ENCODE measurements at regions not wholly inside any gene's neighbourhood (a gene's known extent, or its start where the extent isn't known, plus 50 kb on each side); places are given as distances from the start of the nearest gene placed in this dataset.

DNA sequence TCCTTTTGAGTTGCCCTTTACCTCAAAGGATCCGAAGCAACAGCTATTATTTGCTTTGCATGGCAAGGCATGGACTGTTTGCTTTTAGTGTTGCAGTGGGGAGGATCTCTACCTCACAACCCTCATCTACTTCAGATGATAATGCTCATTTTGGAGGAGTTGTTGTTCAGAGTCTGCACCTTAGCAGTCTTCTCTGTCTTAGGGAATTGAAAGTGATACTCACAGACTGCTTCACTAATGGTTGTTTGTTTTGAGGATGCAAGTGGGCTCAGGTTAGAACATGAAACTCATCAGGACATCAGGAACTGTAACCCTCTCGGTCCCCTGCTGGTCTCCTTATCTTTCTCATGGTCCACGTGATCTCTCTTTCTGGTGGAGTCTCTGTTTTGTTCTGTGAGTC lies 172.9 kb upstream of the ANKH start:
- no peaks in the 10 kb centered on the region for H3K27me3 ChIP-seq (replicated peaks; ENCODE audit: insufficient read depth, low read length)
- no peak overlapping the region for H3K27ac ChIP-seq (ENCODE audit: low read length)
- no peaks in the 10 kb centered on the region for H3K9me3 ChIP-seq (replicated peaks; ENCODE audit: insufficient read depth, low read length)
- H3F3A ChIP-seq (ENCODE audit: insufficient read depth, low read length) = no peaks in the 10 kb centered on the region
- DNase-seq = no peak
- no peaks in the 10 kb centered on the region for H3K4me1 ChIP-seq (ENCODE audit: low read length)
- H3K79me2 ChIP-seq (ENCODE audit: low read length) = no peaks in the 10 kb centered on the region
- H3K9me2 ChIP-seq (replicated peaks; ENCODE audit: insufficient read depth, low read length) = no peaks in the 10 kb centered on the region
- no peaks in the 10 kb centered on the region for H4K20me1 ChIP-seq (ENCODE audit: insufficient read depth, low read length)
- no peak overlapping the region for H3K4me3 ChIP-seq (ENCODE audit: low read length)
- H3K4me2 ChIP-seq (ENCODE audit: low read depth, low read length) = no peak overlapping the region
- no peak overlapping the region for H2AFZ ChIP-seq (ENCODE audit: low read length)
- H3K36me3 ChIP-seq (replicated peaks; ENCODE audit: insufficient read depth, low read length) = no peaks in the 10 kb centered on the region
- TF ChIP-seq CTCF (IDR thresholded peaks at IDR 0.05; ENCODE audit: low read length) (no peak), EZH2phosphoT487 (IDR thresholded peaks at IDR 0.05; ENCODE audit: low read length) (no peak), EZH2 (optimal IDR thresholded peaks at IDR 0.05; ENCODE audit: low read depth, low read length) (no peak)
- no peak overlapping the region for H3K9ac ChIP-seq (ENCODE audit: low read length)

DNA sequence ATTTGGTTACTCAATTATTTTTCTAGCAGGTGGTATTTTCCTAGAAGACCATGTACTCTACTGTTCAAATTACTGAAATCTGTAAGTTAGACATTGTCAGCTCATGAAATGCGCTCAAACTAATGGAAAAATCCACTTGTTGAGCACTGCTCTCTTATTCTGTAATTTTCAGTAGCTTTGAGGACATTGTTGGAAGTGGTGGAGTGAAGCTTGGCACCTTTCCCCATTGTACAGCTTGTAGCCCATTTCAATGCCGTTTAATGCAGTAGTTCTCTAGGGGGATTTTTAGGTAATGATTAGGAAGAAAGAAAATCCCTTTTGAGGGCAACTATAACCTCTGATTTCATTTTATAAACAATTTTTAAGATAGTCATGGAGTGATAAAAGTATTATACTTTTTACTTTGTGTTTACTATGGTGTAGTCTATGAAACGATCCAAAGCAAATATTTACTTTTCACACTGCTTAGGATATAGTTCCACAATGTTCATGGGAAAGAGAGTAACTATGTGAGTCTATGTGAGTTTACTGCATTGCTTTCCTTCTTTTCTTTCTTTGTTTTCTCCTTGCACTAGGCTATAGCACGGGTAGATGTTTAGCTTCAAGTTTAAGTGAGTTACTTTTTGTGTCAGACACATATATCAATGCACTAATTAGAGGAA lies 165.8 kb upstream of the ANKH start:
- Histone ChIP-seq H3K4me1 (ENCODE audit: low read length) (no peaks in the 10 kb centered on the region), H3F3A (ENCODE audit: insufficient read depth, low read length) (no peaks in the 10 kb centered on the region), H3K27me3 (replicated peaks; ENCODE audit: insufficient read depth, low read length) (no peaks in the 10 kb centered on the region), H3K27ac (ENCODE audit: low read length) (no peak overlapping the region), H4K20me1 (ENCODE audit: insufficient read depth, low read length) (no peaks in the 10 kb centered on the region), H3K9ac (ENCODE audit: low read length) (no peak overlapping the region), H3K79me2 (ENCODE audit: low read length) (no peaks in the 10 kb centered on the region), H3K4me3 (ENCODE audit: low read length) (no peak overlapping the region), H3K9me2 (replicated peaks; ENCODE audit: insufficient read depth, low read length) (no peaks in the 10 kb centered on the region), H3K4me2 (ENCODE audit: low read depth, low read length) (no peak overlapping the region), H2AFZ (ENCODE audit: low read length) (no peak overlapping the region), H3K36me3 (replicated peaks; ENCODE audit: insufficient read depth, low read length) (no peaks in the 10 kb centered on the region), H3K9me3 (replicated peaks; ENCODE audit: insufficient read depth, low read length) (no peaks in the 10 kb centered on the region)
- no peak for DNase-seq
- no peak for TF ChIP-seq EZH2phosphoT487 (IDR thresholded peaks at IDR 0.05; ENCODE audit: low read length)
- no peak for TF ChIP-seq EZH2 (optimal IDR thresholded peaks at IDR 0.05; ENCODE audit: low read depth, low read length)
- TF ChIP-seq CTCF (IDR thresholded peaks at IDR 0.05; ENCODE audit: low read length) = no peak

DNA sequence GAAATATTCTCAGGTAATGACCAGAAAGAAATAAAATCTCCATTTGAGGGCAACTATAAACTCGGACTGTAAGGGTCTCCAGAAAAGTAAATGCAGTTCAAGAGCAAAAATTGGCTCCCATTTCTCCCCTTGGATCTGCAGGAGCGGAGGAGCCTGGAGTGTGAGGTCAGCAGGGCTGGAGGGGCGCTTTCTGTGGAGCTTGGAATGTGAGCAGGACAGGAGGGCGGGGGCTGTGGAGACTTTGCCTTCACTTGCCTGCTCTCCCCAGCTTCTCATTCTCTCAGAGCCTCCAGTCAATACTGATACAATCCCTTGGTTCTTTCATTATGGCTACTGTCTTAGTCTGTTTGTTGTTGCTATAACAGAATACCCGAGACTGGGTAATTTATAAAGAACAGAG lies 162.8 kb upstream of the ANKH start:
- Histone ChIP-seq H3K36me3 (replicated peaks; ENCODE audit: insufficient read depth, low read length) (no peaks in the 10 kb centered on the region), H3F3A (ENCODE audit: insufficient read depth, low read length) (no peaks in the 10 kb centered on the region), H3K4me1 (ENCODE audit: low read length) (no peaks in the 10 kb centered on the region), H3K9ac (ENCODE audit: low read length) (no peak overlapping the region), H3K9me2 (replicated peaks; ENCODE audit: insufficient read depth, low read length) (no peaks in the 10 kb centered on the region), H3K9me3 (replicated peaks; ENCODE audit: insufficient read depth, low read length) (no peaks in the 10 kb centered on the region), H3K79me2 (ENCODE audit: low read length) (no peaks in the 10 kb centered on the region), H3K4me2 (ENCODE audit: low read depth, low read length) (no peak overlapping the region), H4K20me1 (ENCODE audit: insufficient read depth, low read length) (no peaks in the 10 kb centered on the region), H3K27ac (ENCODE audit: low read length) (no peak overlapping the region), H2AFZ (ENCODE audit: low read length) (no peak overlapping the region), H3K27me3 (replicated peaks; ENCODE audit: insufficient read depth, low read length) (no peaks in the 10 kb centered on the region), H3K4me3 (ENCODE audit: low read length) (no peak overlapping the region)
- DNase-seq = no peak
- TF ChIP-seq EZH2phosphoT487 (IDR thresholded peaks at IDR 0.05; ENCODE audit: low read length) = no peak
- TF ChIP-seq EZH2 (optimal IDR thresholded peaks at IDR 0.05; ENCODE audit: low read depth, low read length) = no peak
- TF ChIP-seq CTCF (IDR thresholded peaks at IDR 0.05; ENCODE audit: low read length) = no peak

Measured in MM.1S (cell line).